ENCODE measurements at regions not wholly inside any gene's neighbourhood (a gene's known extent, or its start where the extent isn't known, plus 50 kb on each side); places are given as distances from the start of the nearest gene placed in this dataset.
"Not testable (repeated sequence)": the region's sequence is repeated elsewhere in the genome, so short reads cannot be mapped to it uniquely, and the experiment has no call there.

GRCh38 chr10:3331187-3331586 is 158.6 kb upstream of the PITRM1 start:
- Histone ChIP-seq H3K36me3 (no peaks in the 10 kb centered on the region), H3K9me3 (replicated peaks) (no peaks in the 10 kb centered on the region), H3K4me3 (no peak overlapping the region), H3K27ac (no peak overlapping the region), H3K27me3 (no peaks in the 10 kb centered on the region), H3K4me1 (no peaks in the 10 kb centered on the region)
- no peak for DNase-seq

DNA sequence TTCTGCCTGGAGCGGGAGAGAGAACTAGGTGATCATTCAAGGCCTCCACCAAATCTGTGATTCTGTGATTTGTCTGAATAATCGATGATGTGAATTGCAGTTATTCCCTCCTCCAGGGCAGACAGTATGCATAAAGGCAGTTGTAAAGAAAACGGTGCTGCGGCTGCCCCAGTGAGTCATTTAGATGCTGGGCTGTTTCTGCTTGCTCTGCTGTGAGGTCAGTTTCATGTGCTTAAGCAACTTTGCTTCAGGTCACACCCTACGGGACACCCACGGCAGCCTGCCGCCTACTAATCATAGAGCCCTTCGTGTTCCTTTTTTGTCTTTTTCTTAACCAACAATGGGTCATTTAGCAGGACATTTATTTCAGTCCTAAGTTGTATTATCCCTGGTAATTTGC is 158.1 kb upstream of the PITRM1 start:
- no peak overlapping the region for H3K27ac ChIP-seq
- H3K4me3 ChIP-seq, result no peak overlapping the region
- no peaks in the 10 kb centered on the region for H3K4me1 ChIP-seq
- H3K9me3 ChIP-seq (replicated peaks), result no peaks in the 10 kb centered on the region
- no peak for DNase-seq
- no peaks in the 10 kb centered on the region for H3K27me3 ChIP-seq
- no peaks in the 10 kb centered on the region for H3K36me3 ChIP-seq

DNA sequence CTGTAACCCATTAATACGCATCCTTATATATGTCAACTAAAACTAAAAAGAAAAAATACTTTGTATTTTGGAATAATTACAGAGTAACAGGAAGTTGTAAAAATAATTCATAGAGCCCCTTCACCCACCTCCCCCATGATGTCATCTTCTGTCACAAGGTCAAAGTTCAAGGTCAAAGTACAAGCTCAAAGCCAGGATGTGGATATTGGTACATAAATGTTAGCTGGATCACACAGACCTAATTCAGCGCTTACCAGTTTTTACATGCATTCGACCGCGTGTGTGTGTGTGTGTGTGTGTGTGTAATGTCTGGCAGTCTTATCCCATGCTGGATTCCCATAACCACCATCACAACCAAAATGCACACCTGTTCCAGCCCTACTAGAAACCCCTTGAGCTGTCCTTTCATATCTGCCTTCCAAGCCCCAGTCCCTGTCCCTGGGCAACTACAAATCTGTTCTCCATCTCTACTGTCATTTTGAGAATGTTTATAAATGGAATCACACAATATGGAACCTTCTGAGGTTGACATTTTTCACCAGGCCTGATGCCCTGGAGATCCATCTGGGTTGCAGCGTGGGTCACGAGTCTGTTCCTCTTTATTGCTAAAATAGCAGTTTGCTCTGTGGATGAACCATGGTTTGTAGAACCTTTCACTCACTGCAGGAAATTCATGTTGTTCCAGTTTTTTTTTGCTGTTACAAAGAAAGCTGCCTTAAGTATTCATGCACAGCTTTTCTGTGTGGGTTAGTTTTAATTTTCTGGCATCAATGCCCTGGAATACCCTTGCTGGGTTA is 153.6 kb upstream of the PITRM1 start:
- Histone ChIP-seq H3K9me3 (replicated peaks) (no peaks in the 10 kb centered on the region), H3K27me3 (no peaks in the 10 kb centered on the region), H3K4me3 (no peak overlapping the region), H3K4me1 (no peaks in the 10 kb centered on the region), H3K36me3 (no peaks in the 10 kb centered on the region), H3K27ac (no peak overlapping the region)
- DNase-seq, result no peak

DNA sequence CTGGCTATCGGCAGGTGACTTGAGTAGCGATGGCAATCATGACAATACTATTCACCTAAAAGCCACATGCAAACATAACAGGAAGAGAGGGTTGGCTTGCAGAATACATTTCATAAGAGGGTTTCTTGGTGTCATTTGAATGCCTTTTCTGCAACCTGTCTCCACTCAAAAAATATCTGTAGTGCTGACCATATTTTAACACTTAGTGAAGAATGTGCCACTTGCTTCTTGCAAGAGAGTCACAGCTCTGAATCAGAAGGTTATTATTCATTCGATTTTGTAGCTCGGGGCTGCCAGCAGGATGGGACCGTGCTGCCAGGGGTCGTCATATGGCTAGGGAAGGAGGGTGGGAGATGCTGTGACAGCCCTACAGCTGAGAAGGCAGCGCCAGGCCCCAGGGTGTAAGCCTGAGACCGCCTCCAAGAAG is 152.0 kb upstream of the PITRM1 start:
- no peak for DNase-seq
- Histone ChIP-seq H3K27ac (no peak overlapping the region), H3K4me3 (no peak overlapping the region), H3K9me3 (replicated peaks) (no peaks in the 10 kb centered on the region), H3K36me3 (no peaks in the 10 kb centered on the region), H3K4me1 (no peaks in the 10 kb centered on the region), H3K27me3 (no peaks in the 10 kb centered on the region)

DNA sequence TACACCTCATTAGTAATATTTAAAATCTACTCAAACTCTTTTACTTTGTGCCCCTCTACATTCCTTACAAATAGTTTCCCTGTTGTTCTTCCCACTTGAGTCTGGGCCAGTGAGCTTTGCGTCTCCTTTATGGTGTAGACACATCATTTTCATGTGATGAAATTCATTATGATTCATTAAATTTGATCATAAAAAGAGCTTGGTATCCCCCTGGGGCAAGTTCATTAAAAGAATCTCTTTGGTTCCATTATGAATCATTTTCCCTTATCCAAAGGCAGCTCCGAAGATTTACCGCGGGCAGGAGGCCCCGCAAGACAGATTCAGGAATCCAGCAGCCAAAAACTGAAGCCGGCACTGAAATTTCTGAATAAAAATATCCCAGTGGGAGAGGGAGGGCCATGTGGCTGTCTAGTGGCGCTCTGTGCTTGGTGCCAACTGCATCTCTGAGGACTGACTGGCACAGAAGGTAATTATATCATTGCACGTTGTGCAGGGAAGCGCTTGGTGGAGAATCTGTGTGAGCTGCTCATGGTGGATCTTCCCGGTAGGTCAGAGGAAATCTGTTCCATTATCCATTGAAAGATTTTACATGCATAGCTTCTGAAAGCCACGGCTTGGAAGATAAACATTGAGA is 151.4 kb upstream of the PITRM1 start:
- no peaks in the 10 kb centered on the region for H3K4me1 ChIP-seq
- no peaks in the 10 kb centered on the region for H3K27me3 ChIP-seq
- H3K4me3 ChIP-seq, result no peak overlapping the region
- no peak overlapping the region for H3K27ac ChIP-seq
- H3K9me3 ChIP-seq (replicated peaks), result no peaks in the 10 kb centered on the region
- DNase-seq, result no peak
- no peaks in the 10 kb centered on the region for H3K36me3 ChIP-seq

GRCh38 chr10:3321123-3321522 is 148.5 kb upstream of the PITRM1 start:
- Histone ChIP-seq H3K4me1 (no peaks in the 10 kb centered on the region), H3K4me3 (no peak overlapping the region), H3K36me3 (no peaks in the 10 kb centered on the region), H3K9me3 (replicated peaks) (no peaks in the 10 kb centered on the region), H3K27ac (no peak overlapping the region), H3K27me3 (no peaks in the 10 kb centered on the region)
- DNase-seq, result no peak

DNA sequence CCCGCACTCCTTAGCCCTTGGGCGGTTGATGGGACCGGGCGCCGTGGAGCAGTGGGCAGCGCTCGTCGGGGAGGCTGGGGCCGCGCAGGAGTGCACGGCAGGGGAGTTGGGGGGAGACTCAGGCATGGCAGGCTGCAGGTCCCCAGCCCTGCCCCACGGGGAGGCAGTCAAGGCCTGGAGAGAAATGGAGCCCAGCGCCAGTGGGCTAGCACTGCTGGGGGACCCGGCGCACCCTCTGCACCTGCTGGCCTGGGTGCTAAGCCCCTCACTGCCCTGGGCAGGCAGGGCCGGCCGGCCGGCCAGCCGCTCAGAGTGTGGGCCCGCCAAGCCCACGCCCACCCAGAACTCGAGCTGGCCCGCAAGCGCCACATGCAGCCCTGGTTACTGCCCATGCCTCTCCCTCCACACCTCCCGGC is 147.2 kb upstream of the PITRM1 start:
- no peaks in the 10 kb centered on the region for H3K36me3 ChIP-seq
- H3K4me3 ChIP-seq, result no peak overlapping the region
- no peaks in the 10 kb centered on the region for H3K9me3 ChIP-seq (replicated peaks)
- no peak for DNase-seq
- H3K27me3 ChIP-seq, result no peaks in the 10 kb centered on the region
- H3K27ac ChIP-seq, result no peak overlapping the region
- H3K4me1 ChIP-seq, result no peaks in the 10 kb centered on the region

GRCh38 chr10:3318480-3318807 is 145.9 kb upstream of the PITRM1 start:
- DNase-seq; H3K9me3 ChIP-seq (replicated peaks); H3K27ac ChIP-seq; H3K4me1 ChIP-seq; H3K36me3 ChIP-seq; H3K27me3 ChIP-seq; H3K4me3 ChIP-seq: not testable (repeated sequence)

- not testable (repeated sequence) for H3K4me3 ChIP-seq; DNase-seq; H3K27ac ChIP-seq; H3K4me1 ChIP-seq; H3K27me3 ChIP-seq; H3K9me3 ChIP-seq (replicated peaks); H3K36me3 ChIP-seq
These were observed 145.2 kb upstream of the PITRM1 start for GRCh38 chr10:3317553-3318479.

GRCh38 chr10:3314445-3315085 is 142.0 kb upstream of the PITRM1 start:
- not testable (repeated sequence) for H3K4me3 ChIP-seq; H3K9me3 ChIP-seq (replicated peaks); DNase-seq; H3K27me3 ChIP-seq; H3K27ac ChIP-seq; H3K36me3 ChIP-seq; H3K4me1 ChIP-seq

DNA sequence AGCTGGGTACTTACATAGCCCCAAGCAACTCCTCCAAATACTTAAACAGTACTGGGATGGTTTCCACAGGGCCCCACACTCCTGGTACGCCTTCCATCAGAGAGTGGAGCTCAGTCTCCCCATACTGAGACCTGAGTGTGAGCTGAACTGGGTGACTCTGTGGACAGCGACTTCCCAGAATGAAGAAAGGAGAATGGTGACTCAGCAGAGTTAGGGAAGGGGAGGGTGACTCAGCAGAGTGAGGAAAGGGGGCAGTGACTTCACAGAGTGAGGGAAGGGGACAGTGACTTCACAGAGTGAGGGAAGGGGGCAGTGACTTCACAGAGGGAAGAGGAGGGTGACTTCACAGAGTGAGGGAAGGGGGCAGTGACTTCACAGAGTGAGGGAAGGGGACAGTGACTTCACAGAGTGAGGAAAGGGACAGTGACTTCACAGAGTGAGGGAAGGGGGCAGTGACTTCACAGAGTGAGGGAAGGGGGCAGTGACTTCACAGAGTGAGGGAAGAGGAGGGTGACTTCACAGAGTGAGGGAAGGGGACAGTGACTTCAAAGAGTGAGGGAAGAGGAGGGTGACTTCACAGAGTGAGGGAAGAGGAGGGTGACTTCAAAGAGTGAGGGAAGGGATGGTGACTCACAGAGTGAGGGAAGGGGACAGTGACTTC is 141.3 kb upstream of the PITRM1 start:
- not testable (repeated sequence) for H3K27me3 ChIP-seq; H3K4me3 ChIP-seq; H3K27ac ChIP-seq; H3K36me3 ChIP-seq; H3K4me1 ChIP-seq; H3K9me3 ChIP-seq (replicated peaks)
- DNase-seq, result peak in 1 of 2 experiments; percentile 5

GRCh38 chr10:3312403-3312940 is 139.9 kb upstream of the PITRM1 start:
- peak; percentile 17 to 36 for DNase-seq
- H3K27ac ChIP-seq, result no peak overlapping the region
- no peaks in the 10 kb centered on the region for H3K9me3 ChIP-seq (replicated peaks)
- no peaks in the 10 kb centered on the region for H3K4me1 ChIP-seq
- no peak overlapping the region for H3K4me3 ChIP-seq
- no peaks in the 10 kb centered on the region for H3K27me3 ChIP-seq
- no peaks in the 10 kb centered on the region for H3K36me3 ChIP-seq

GRCh38 chr10:3310016-3310784 is 137.6 kb upstream of the PITRM1 start:
- Histone ChIP-seq H3K36me3 (no peaks in the 10 kb centered on the region), H3K4me3 (no peak overlapping the region), H3K27me3 (no peaks in the 10 kb centered on the region), H3K4me1 (no peaks in the 10 kb centered on the region), H3K27ac (no peak overlapping the region), H3K9me3 (replicated peaks) (no peaks in the 10 kb centered on the region)
- no peak for DNase-seq

DNA sequence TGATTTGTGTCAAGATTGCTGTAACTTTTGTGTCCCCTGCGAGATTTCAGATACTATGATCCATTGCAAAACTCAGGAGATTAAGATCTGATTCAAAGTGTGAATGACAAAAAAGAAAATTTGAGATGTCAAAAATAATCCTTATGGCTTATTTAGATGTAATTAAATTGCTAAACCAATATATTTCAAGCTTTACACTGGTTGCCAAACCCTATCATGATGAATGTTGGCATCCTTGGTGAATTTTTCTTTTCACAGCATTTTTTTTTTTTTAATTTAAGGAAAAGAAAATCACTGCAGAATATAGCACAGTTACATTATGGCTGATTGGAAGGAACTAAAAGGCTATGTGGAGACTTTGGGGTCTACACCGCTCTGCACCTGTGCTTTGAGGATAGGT is 133.5 kb upstream of the PITRM1 start:
- no peak for DNase-seq
- H3K4me3 ChIP-seq, result no peak overlapping the region
- H3K27ac ChIP-seq, result no peak overlapping the region
- no peaks in the 10 kb centered on the region for H3K4me1 ChIP-seq
- H3K9me3 ChIP-seq (replicated peaks), result no peaks in the 10 kb centered on the region
- no peaks in the 10 kb centered on the region for H3K36me3 ChIP-seq
- no peaks in the 10 kb centered on the region for H3K27me3 ChIP-seq

All from SJCRH30 (cell line).